IMR-90 (cell line): ENCODE measurements at regions not wholly inside any gene's neighbourhood (a gene's known extent, or its start where the extent isn't known, plus 50 kb on each side); places are given as distances from the start of the nearest gene placed in this dataset.

ENCODE experiments used
- ATAC-seq: fragments of 200-7000 bp; cut with Tn5 transposase; 2 replicates; pipeline ENCODE4 v1.9.1; 2020; ENCODE audit warnings: low read depth, mild to moderate bottlenecking, moderate library complexity
- BruUV-seq: library from RNA; stranded (reverse); fragments of 400-500 nt; replicated peaks from 2 replicates; lab custom pipeline; 2021; lab: Mats Ljungman, UMichigan
- CTCF ChIA-PET: fragments of 300-600 bp; formaldehyde crosslinking; extraction: SDS; loops from one replicate; lab custom pipeline; 2021; ENCODE audit warnings: antibody characterized with exemption; lab: Yijun Ruan, JAX
- POLR2A ChIA-PET: fragments of 300-600 bp; sonication (Branson Sonifier 250); formaldehyde crosslinking; loops from one replicate; lab custom pipeline; 2022; ENCODE audit warnings: antibody characterized with exemption; ENCODE audit not compliant: unreplicated experiment; lab: Charles Lee
- DNase-seq: peaks from one replicate; pipeline ENCODE4 v3.0.0; 2013
- H2AFZ ChIP-seq: replicated peaks from 2 replicates; pipeline ENCODE3; 2013; ENCODE audit warnings: low read length, mild to moderate bottlenecking; ENCODE audit not compliant: poor library complexity
- H2AK5ac ChIP-seq: 2 replicates; pipeline ENCODE4 v1.6.1; 2013; ENCODE audit warnings: low read depth, low read length, inconsistent platforms
- H2AK9ac ChIP-seq: replicated peaks from 2 replicates; pipeline ENCODE3; 2013; ENCODE audit warnings: mild to moderate bottlenecking, low read depth, low read length, moderate library complexity; ENCODE audit not compliant: poor library complexity
- H2BK120ac ChIP-seq: 2 replicates; pipeline ENCODE4 v1.6.1; 2013; ENCODE audit warnings: low read depth, low read length, inconsistent platforms
- H2BK15ac ChIP-seq: 3 replicates; pipeline ENCODE4 v1.6.1; 2013; ENCODE audit warnings: low read depth, low read length, inconsistent platforms
- H2BK20ac ChIP-seq: 2 replicates; pipeline ENCODE4 v1.6.1; 2013; ENCODE audit warnings: low read depth, mild to moderate bottlenecking, inconsistent platforms, low read length, moderate library complexity
- H2BK5ac ChIP-seq: 2 replicates; pipeline ENCODE4 v1.6.1; 2013; ENCODE audit warnings: mild to moderate bottlenecking, low read depth, low read length, inconsistent platforms; ENCODE audit not compliant: poor library complexity, severe bottlenecking
- H3K14ac ChIP-seq: replicated peaks from 2 replicates; pipeline ENCODE4 v1.6.1; 2013; ENCODE audit warnings: low read depth, low read length, inconsistent platforms
- H3K18ac ChIP-seq: 2 replicates; pipeline ENCODE4 v1.6.1; 2013; ENCODE audit warnings: low read depth, low read length, control low read depth
- H3K23ac ChIP-seq: 2 replicates; pipeline ENCODE4 v1.6.1; 2013; ENCODE audit warnings: low read depth, low read length, inconsistent platforms
- H3K27ac ChIP-seq: 2 replicates; pipeline ENCODE4 v1.5.1; 2013; ENCODE audit warnings: mild to moderate bottlenecking, control low read depth, low read length; ENCODE audit not compliant: insufficient read depth
- H3K27me3 ChIP-seq: 2 replicates; pipeline ENCODE4 v1.6.1; 2013; ENCODE audit warnings: low read length; ENCODE audit not compliant: control insufficient read depth, insufficient read depth
- H3K36me3 ChIP-seq: 2 replicates; pipeline ENCODE4 v1.6.1; 2013; ENCODE audit warnings: low read length, mixed read lengths; ENCODE audit not compliant: control insufficient read depth, insufficient read depth
- H3K4ac ChIP-seq: 2 replicates; pipeline ENCODE4 v1.6.1; 2013; ENCODE audit warnings: low read depth, low read length, inconsistent platforms
- H3K4me1 ChIP-seq: 2 replicates; pipeline ENCODE4 v1.6.1; 2013; ENCODE audit warnings: low read length, mixed read lengths; ENCODE audit not compliant: control insufficient read depth, insufficient read depth
- H3K4me2 ChIP-seq: 2 replicates; pipeline ENCODE4 v1.6.1; 2013; ENCODE audit warnings: low read depth, mild to moderate bottlenecking, control low read depth, low read length, moderate library complexity
- H3K4me3 ChIP-seq: 2 replicates; pipeline ENCODE4 v1.5.1; 2013; ENCODE audit warnings: low read depth, mild to moderate bottlenecking, control low read depth, low read length, moderate library complexity; ENCODE audit not compliant: insufficient read depth
- H3K56ac ChIP-seq: 2 replicates; pipeline ENCODE4 v1.6.1; 2013; ENCODE audit warnings: low read length, inconsistent platforms; ENCODE audit not compliant: insufficient read depth; ENCODE audit errors: extremely low read depth
- H3K79me1 ChIP-seq, 2 experiments: 2 replicates each; pipeline ENCODE4 v1.6.1; 2013; ENCODE audit warnings: low read length in 2 of 2, inconsistent platforms in 1 of 2, low read depth in 1 of 2
- H3K9ac ChIP-seq: 2 replicates; pipeline ENCODE4 v1.6.1; 2013; ENCODE audit warnings: low read depth, low read length, control low read depth
- H3K9me1 ChIP-seq: 2 replicates; pipeline ENCODE4 v1.6.1; 2013; ENCODE audit warnings: low read length, inconsistent platforms; ENCODE audit not compliant: insufficient read depth
- H3K9me3 ChIP-seq: 2 replicates; pipeline ENCODE4 v1.6.1; 2013; ENCODE audit warnings: low read length; ENCODE audit not compliant: control insufficient read depth, insufficient read depth
- H4K20me1 ChIP-seq: 2 replicates; pipeline ENCODE4 v1.6.1; 2013; ENCODE audit warnings: low read length, inconsistent platforms; ENCODE audit not compliant: insufficient read depth
- H4K5ac ChIP-seq: 2 replicates; pipeline ENCODE4 v1.6.1; 2013; ENCODE audit warnings: mild to moderate bottlenecking, low read depth, low read length, control low read depth
- H4K8ac ChIP-seq, 2 experiments: 2 replicates each; pipeline ENCODE4 v1.6.1; 2013; ENCODE audit warnings: low read depth in 2 of 2, low read length in 2 of 2, control low read depth in 1 of 2, inconsistent platforms in 1 of 2
- H4K91ac ChIP-seq: 2 replicates; pipeline ENCODE4 v1.6.1; 2013; ENCODE audit warnings: low read depth, low read length, inconsistent platforms; ENCODE audit not compliant: insufficient read depth
- BHLHE40 ChIP-seq: fragments of 150-350 bp; IDR thresholded peaks from 2 replicates; pipeline ENCODE4 v1.6.1; 2016; ENCODE audit warnings: mild to moderate bottlenecking, low read depth, low read length
- CEBPB ChIP-seq: IDR thresholded peaks from 2 replicates; pipeline ENCODE4 v1.6.1; 2012; ENCODE audit warnings: low read depth, low read length, improper control_type of control experiment
- CHD1 ChIP-seq: IDR thresholded peaks from 2 replicates; pipeline ENCODE4 v1.6.1; 2012; ENCODE audit warnings: low read depth, low read length, improper control_type of control experiment
- FOS ChIP-seq: fragments of 150-350 bp; IDR thresholded peaks from 2 replicates; pipeline ENCODE4 v1.6.1; 2016; ENCODE audit warnings: low read depth, low read length
- MAFK ChIP-seq: IDR thresholded peaks from 2 replicates; pipeline ENCODE4 v1.6.1; 2012; ENCODE audit warnings: low read depth, low read length, improper control_type of control experiment
- MAZ ChIP-seq: IDR thresholded peaks from 2 replicates; pipeline ENCODE4 v1.6.1; 2012; ENCODE audit warnings: low read depth, mild to moderate bottlenecking, low read length, improper control_type of control experiment, moderate library complexity, borderline replicate concordance
- MXI1 ChIP-seq: IDR thresholded peaks from 2 replicates; pipeline ENCODE4 v1.6.1; 2012; ENCODE audit warnings: low read depth, mild to moderate bottlenecking, low read length, moderate library complexity, borderline replicate concordance
- NFE2L2 ChIP-seq: fragments of 150-350 bp; IDR thresholded peaks from 2 replicates; pipeline ENCODE4 v1.6.1; 2016; ENCODE audit warnings: low read depth, mild to moderate bottlenecking, low read length
- POLR2A ChIP-seq: IDR thresholded peaks from 2 replicates; pipeline ENCODE4 v1.6.1; 2012; ENCODE audit warnings: mild to moderate bottlenecking, low read depth, low read length
- RAD21 ChIP-seq: IDR thresholded peaks from 2 replicates; pipeline ENCODE4 v1.6.1; 2012; ENCODE audit warnings: low read length, improper control_type of control experiment
- RCOR1 ChIP-seq: IDR thresholded peaks from 2 replicates; pipeline ENCODE4 v1.6.1; 2012; ENCODE audit warnings: mild to moderate bottlenecking, low read length, improper control_type of control experiment; ENCODE audit not compliant: insufficient replicate concordance
- RFX5 ChIP-seq: IDR thresholded peaks from 2 replicates; pipeline ENCODE4 v1.8.0; 2012; ENCODE audit warnings: low read depth, mild to moderate bottlenecking, low read length, moderate library complexity
- WGBS, 2 experiments: methylation state at CpG; one replicate each; pipeline versions ENCODE4 v1.1.5 to v1.1.7; 2013; ENCODE audit warnings: missing lambda C conversion rate in 2 of 2; ENCODE audit not compliant: insufficient read length in 1 of 2; ENCODE audit errors: extremely low coverage in 2 of 2; 5-methylcytosine and 5-hydroxymethylcytosine counted together
- dilution Hi-C: fragments of 300-500 bp; cut with HindIII; formaldehyde crosslinking; loops from one replicate; pipeline ENCODE4 v1.14.3; 2018; ENCODE audit warnings: low sequenced_read_pairs; ENCODE audit not compliant: unreplicated experiment
- in situ Hi-C: fragments of 300-500 bp; cut with MboI; formaldehyde crosslinking; loops from 3 replicates; pipeline ENCODE4 v1.14.3; 2019; ENCODE audit warnings: low sequenced_read_pairs, inconsistent platforms, mixed read lengths
- intact Hi-C: fragments of 100-400 bp; cut with micrococcal nuclease; formaldehyde crosslinking; loops from 2 replicates; pipeline ENCODE4 v1.10.0; 2022
- TF ChIP-seq, protein P1 (sequence below): fragments of 150-350 bp; IDR thresholded peaks from 2 replicates; pipeline ENCODE4 v1.6.1; 2016; ENCODE audit warnings: low read depth, mild to moderate bottlenecking, low read length, moderate library complexity, borderline replicate concordance

DNA sequence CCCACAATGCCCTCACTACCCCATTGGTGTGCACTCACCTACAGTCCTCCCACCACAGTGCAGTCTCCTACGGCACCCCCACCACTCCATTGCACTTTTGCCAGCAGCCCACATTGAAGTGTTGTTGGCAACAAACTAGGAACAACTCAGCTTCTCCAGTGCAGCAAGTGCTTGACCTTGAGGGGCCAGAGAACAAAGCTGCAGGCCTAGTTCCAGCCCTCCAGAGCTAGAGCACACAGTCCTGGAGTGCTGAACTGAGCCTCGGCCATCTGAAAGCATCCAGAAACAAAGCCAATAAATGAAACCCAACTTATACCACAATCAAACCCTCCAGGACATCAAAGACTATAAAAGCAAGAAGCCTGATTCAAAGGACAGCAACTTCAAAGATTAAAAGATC, 129.9 kb downstream of the C1orf94 start:
- Histone ChIP-seq H3K27ac (no peak overlapping the region), H3K56ac (no peak overlapping the region), H2AK5ac (no peak overlapping the region), H2AFZ (no peak overlapping the region), H3K9me3 (peaks cover 8% of the 10 kb centered on the region), H3K27me3 (no peaks in the 10 kb centered on the region), H3K14ac (no peak overlapping the region), H3K4me1 (no peaks in the 10 kb centered on the region), H4K20me1 (no peaks in the 10 kb centered on the region), H4K91ac (no peak overlapping the region), H3K4me3 (no peak overlapping the region), H2BK120ac (no peak overlapping the region), H3K36me3 (no peaks in the 10 kb centered on the region), H3K4ac (no peak overlapping the region), H2BK20ac (no peak overlapping the region), H3K18ac (no peak overlapping the region), H3K79me1 (no peaks in the 10 kb centered on the region), H2BK5ac (no peak overlapping the region), H4K5ac (no peak overlapping the region), H2BK15ac (no peak overlapping the region), H3K9ac (no peak overlapping the region), H3K9me1 (no peaks in the 10 kb centered on the region), H4K8ac (no peak overlapping the region), H3K4me2 (no peak overlapping the region), H2AK9ac (no peak overlapping the region), H3K23ac (no peak overlapping the region)
- BruUV-seq, result no TSS peak
- 20% methylated on average over 1 of the region's 2 CpGs; no CpG with 5 or more reads in 1 of the 2 experiments for WGBS, 2 experiments
- dilution Hi-C loops, result no loop called here
- in situ Hi-C loops, result no loop called here
- DNase-seq (no peak), ATAC-seq (no peak)
- ChIA-PET CTCF (no interaction called here), POLR2A (no interaction called here)
- TF ChIP-seq MAFK (no peak), FOS (no peak), BHLHE40 (no peak), POLR2A (no peak), RAD21 (no peak), MXI1 (no peak), CHD1 (no peak), NFE2L2 (no peak), MAZ (no peak), RFX5 (no peak), CEBPB (no peak), RCOR1 (no peak)
- TF ChIP-seq, protein P1, sequence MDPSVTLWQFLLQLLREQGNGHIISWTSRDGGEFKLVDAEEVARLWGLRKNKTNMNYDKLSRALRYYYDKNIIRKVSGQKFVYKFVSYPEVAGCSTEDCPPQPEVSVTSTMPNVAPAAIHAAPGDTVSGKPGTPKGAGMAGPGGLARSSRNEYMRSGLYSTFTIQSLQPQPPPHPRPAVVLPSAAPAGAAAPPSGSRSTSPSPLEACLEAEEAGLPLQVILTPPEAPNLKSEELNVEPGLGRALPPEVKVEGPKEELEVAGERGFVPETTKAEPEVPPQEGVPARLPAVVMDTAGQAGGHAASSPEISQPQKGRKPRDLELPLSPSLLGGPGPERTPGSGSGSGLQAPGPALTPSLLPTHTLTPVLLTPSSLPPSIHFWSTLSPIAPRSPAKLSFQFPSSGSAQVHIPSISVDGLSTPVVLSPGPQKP, result no peak
- intact Hi-C loops, result no loop called here
